GM12878 (cell line): ENCODE measurements at regions not wholly inside any gene's neighbourhood (a gene's known extent, or its start where the extent isn't known, plus 50 kb on each side); places are given as distances from the start of the nearest gene placed in this dataset.
"Not testable (repeated sequence)": the region's sequence is repeated elsewhere in the genome, so short reads cannot be mapped to it uniquely, and the experiment has no call there.

Experiments
- CTCF ChIP-seq, 3 experiments: IDR thresholded peaks in 2 of 3; conservative IDR thresholded peaks in 1 of 3; 2 replicates each; pipeline ENCODE4 v1.5.1; 2011; ENCODE audit warnings: low read depth in 3 of 3, low read length in 3 of 3, mild to moderate bottlenecking in 3 of 3, control low read depth in 2 of 3, moderate library complexity in 2 of 3, inconsistent platforms in 1 of 3, mixed read lengths in 1 of 3; ENCODE audit not compliant: control insufficient read depth in 2 of 3, insufficient read depth in 1 of 3; ENCODE audit errors: extremely low read depth in 1 of 3
- EED ChIP-seq: sonication (generic); IDR thresholded peaks from 2 replicates; pipeline ENCODE4 v1.6.1; 2016; ENCODE audit warnings: antibody characterized with exemption, low read depth
- EP300 ChIP-seq, 2 experiments: fragments of 150-350 bp in 1 of 2; IDR thresholded peaks; 2 replicates each; pipeline ENCODE4 v1.6.1; 2011 to 2012; ENCODE audit warnings: low read depth in 2 of 2, low read length in 2 of 2, borderline replicate concordance in 1 of 2, improper control_type of control experiment in 1 of 2, inconsistent platforms in 1 of 2; ENCODE audit not compliant: control insufficient read depth in 1 of 2
- MXI1 ChIP-seq: fragments of 150-350 bp; IDR thresholded peaks from 2 replicates; pipeline ENCODE4 v1.6.1; 2011; ENCODE audit warnings: low read depth, mild to moderate bottlenecking, inconsistent platforms, low read length, improper control_type of control experiment
- POLR2AphosphoS5 ChIP-seq: IDR thresholded peaks from 2 replicates; pipeline ENCODE4 v1.6.1; 2011; ENCODE audit warnings: mild to moderate bottlenecking, low read length, inconsistent platforms
- RAD51 ChIP-seq: fragments of 450-650 bp; IDR thresholded peaks from 2 replicates; pipeline ENCODE4 v1.6.1; 2016; ENCODE audit warnings: moderate library complexity, mild to moderate bottlenecking, inconsistent platforms
- RBBP5 ChIP-seq: fragments of 200-600 bp; sonication (generic); conservative IDR thresholded peaks from 2 replicates; pipeline ENCODE4 v1.6.1; 2016
- SMC3 ChIP-seq: IDR thresholded peaks from 2 replicates; pipeline ENCODE4 v1.6.1; 2011; ENCODE audit warnings: low read length, improper control_type of control experiment, borderline replicate concordance
- USF2 ChIP-seq: IDR thresholded peaks from 2 replicates; pipeline ENCODE4 v1.6.1; 2011; ENCODE audit warnings: low read depth, low read length, improper control_type of control experiment, borderline replicate concordance
- ZBTB33 ChIP-seq: fragments of 450-650 bp; IDR thresholded peaks from 2 replicates; pipeline ENCODE4 v1.6.1; 2017; ENCODE audit warnings: mild to moderate bottlenecking
- ZNF24 ChIP-seq: fragments of 450-650 bp; IDR thresholded peaks from 2 replicates; pipeline ENCODE4 v1.6.1; 2017; ENCODE audit warnings: antibody characterized with exemption, mild to moderate bottlenecking

DNA sequence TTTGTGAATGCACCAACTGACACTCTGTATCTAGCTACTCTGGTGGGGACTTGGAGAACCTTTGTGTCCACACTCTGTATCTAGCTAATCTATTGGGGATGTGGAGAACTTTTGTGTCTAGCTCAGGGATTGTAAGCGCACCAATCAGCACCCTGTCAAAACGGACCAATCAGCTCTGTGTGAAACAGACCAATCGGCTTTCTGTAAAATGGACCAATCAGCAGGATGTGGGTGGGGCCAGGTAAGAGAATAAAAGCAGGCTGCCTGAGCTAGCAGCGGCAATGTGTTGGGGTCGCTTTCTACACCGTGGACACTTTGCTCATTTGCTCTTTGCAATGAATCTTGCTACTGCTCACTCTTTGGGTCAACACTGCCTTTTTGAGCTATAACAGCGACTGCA lies 78.5 kb upstream of the KCNAB1 start:
- TF ChIP-seq CTCF (IDR thresholded peaks at IDR 0.05 in 2 of 3, conservative IDR thresholded peaks at IDR 0.05 in 1 of 3; ENCODE audit: control insufficient read depth in 2 of 3, extremely low read depth in 1 of 3, insufficient read depth in 1 of 3, low read depth in 3 of 3, low read length in 3 of 3); EP300 (IDR thresholded peaks at IDR 0.05; ENCODE audit: borderline replicate concordance in 1 of 2, control insufficient read depth in 1 of 2, low read depth in 2 of 2, low read length in 2 of 2); ZNF24; SMC3; RAD51; USF2; RBBP5; ZBTB33; MXI1; EED; POLR2AphosphoS5: not testable (repeated sequence)
